HCT116 (cell line): ENCODE measurements at regions not wholly inside any gene's neighbourhood (a gene's known extent, or its start where the extent isn't known, plus 50 kb on each side); places are given as distances from the start of the nearest gene placed in this dataset.

Experiments used
- ATAC-seq: fragments of 200-7000 bp; cut with Tn5 transposase; 2 replicates; pipeline ENCODE4 v1.9.1; 2020; ENCODE audit warnings: mild to moderate bottlenecking, moderate library complexity
- BruUV-seq: library from RNA; stranded (reverse); fragments of 400-500 nt; replicated peaks from 2 replicates; lab custom pipeline; 2021; lab: Mats Ljungman, UMichigan
- CTCF ChIA-PET: fragments of 300-600 bp; sonication (Branson Sonifier 250); formaldehyde crosslinking; loops from one replicate; lab custom pipeline; 2021; ENCODE audit warnings: antibody characterized with exemption; lab: Charles Lee
- POLR2A ChIA-PET: fragments of 300-600, 350-600 bp; sonication (Branson Sonifier 250); formaldehyde crosslinking; loops from one replicate; lab custom pipeline; 2021; ENCODE audit warnings: antibody characterized with exemption; lab: Charles Lee
- RAD21 ChIA-PET, 2 experiments: fragments of 300-600 bp; sonication (Branson Sonifier 250); formaldehyde crosslinking; loops; one replicate each; lab custom pipeline; 2023; ENCODE audit warnings: low total read pairs in 2 of 2; ENCODE audit not compliant: uncharacterized antibody in 2 of 2, unreplicated experiment in 2 of 2, low non-redundant PET in 1 of 2; lab: Charles Lee
- DNase-seq: peaks from one replicate; pipeline ENCODE4 v3.0.0-alpha.2; 2010; ENCODE audit warnings: low read depth, low spot score
- H2AFZ ChIP-seq: fragments of 200-600 bp; shearing (Covaris generic), sonication (generic); 2 replicates; pipeline ENCODE4 v1.6.1; 2017; ENCODE audit warnings: low read depth, mixed run types, mixed read lengths, antibody characterized with exemption, low read length; ENCODE audit not compliant: poor library complexity, severe bottlenecking
- H3K27ac ChIP-seq: 2 replicates; pipeline ENCODE4 v1.5.1; 2012; ENCODE audit warnings: low read depth, low read length
- H3K27me3 ChIP-seq: fragments of 200-600 bp; sonication (generic); 2 replicates; pipeline ENCODE4 v1.6.1; 2016; ENCODE audit warnings: mixed run types, low read length, mixed read lengths; ENCODE audit not compliant: insufficient read depth
- H3K36me3 ChIP-seq, 2 experiments: fragments of 200-500 bp in 1 of 2; fragments of 200-600 bp in 1 of 2; sonication (Bioruptor generic) in 1 of 2; sonication (generic) in 1 of 2; 2 replicates each; pipeline versions ENCODE4 v1.5.1 to v1.6.1; 2014 to 2016; ENCODE audit warnings: low read length in 2 of 2, inconsistent platforms in 1 of 2, mixed read lengths in 1 of 2, mixed run types in 1 of 2; ENCODE audit not compliant: insufficient read depth in 2 of 2, control insufficient read depth in 1 of 2
- H3K4me1 ChIP-seq, 2 experiments: fragments of 200-600 bp in 1 of 2; sonication (generic) in 1 of 2; 2 replicates each; pipeline versions ENCODE4 v1.5.1 to v1.6.1; 2012 to 2017; ENCODE audit warnings: low read length in 2 of 2, inconsistent platforms in 1 of 2, mild to moderate bottlenecking in 1 of 2, mixed read lengths in 1 of 2, mixed run types in 1 of 2, moderate library complexity in 1 of 2; ENCODE audit not compliant: insufficient read depth in 2 of 2, control insufficient read depth in 1 of 2
- H3K4me2 ChIP-seq: fragments of 200-600 bp; sonication (generic); 2 replicates; pipeline ENCODE4 v1.6.1; 2017; ENCODE audit warnings: mixed run types, low read length, mixed read lengths
- H3K4me3 ChIP-seq, 2 experiments: fragments of 200-600 bp in 1 of 2; sonication (generic) in 1 of 2; replicated peaks in 1 of 2; 2 replicates each; pipeline ENCODE4 v1.5.1; 2011 to 2016; ENCODE audit warnings: low read length in 2 of 2, control low read depth in 1 of 2, low read depth in 1 of 2, mild to moderate bottlenecking in 1 of 2, mixed read lengths in 1 of 2, mixed run types in 1 of 2
- H3K79me2 ChIP-seq: fragments of 200-600 bp; sonication (generic); 2 replicates; pipeline ENCODE4 v1.6.1; 2017; ENCODE audit warnings: mild to moderate bottlenecking, mixed run types, low read length, moderate library complexity, mixed read lengths; ENCODE audit not compliant: insufficient read depth
- H3K9ac ChIP-seq: fragments of 200-600 bp; sonication (generic); 2 replicates; pipeline ENCODE4 v1.6.1; 2016; ENCODE audit warnings: low read length, mixed read lengths
- H3K9me2 ChIP-seq: fragments of 200-600 bp; sonication (generic), shearing (Covaris generic); 2 replicates; pipeline ENCODE4 v1.6.1; 2017; ENCODE audit warnings: mixed run types, mild to moderate bottlenecking, moderate library complexity; ENCODE audit not compliant: insufficient read depth
- H3K9me3 ChIP-seq, 2 experiments: fragments of 200-500 bp in 1 of 2; fragments of 200-600 bp in 1 of 2; sonication (Bioruptor generic) in 1 of 2; sonication (generic) in 1 of 2; 2 replicates each; pipeline ENCODE4 v1.6.1; 2014 to 2017; ENCODE audit warnings: low read length in 2 of 2, mixed read lengths in 2 of 2, inconsistent platforms in 1 of 2, low read depth in 1 of 2, mild to moderate bottlenecking in 1 of 2, mixed run types in 1 of 2, moderate library complexity in 1 of 2; ENCODE audit not compliant: control insufficient read depth in 1 of 2, insufficient read depth in 1 of 2
- H4K20me1 ChIP-seq: fragments of 200-600 bp; sonication (generic), shearing (Covaris generic); 2 replicates; pipeline ENCODE4 v1.6.1; 2017; ENCODE audit warnings: mixed run types, mild to moderate bottlenecking, moderate library complexity; ENCODE audit not compliant: insufficient read depth
- CBX3 ChIP-seq: IDR thresholded peaks from 2 replicates; pipeline ENCODE4 v1.6.1; 2012; ENCODE audit warnings: low read depth
- CEBPB ChIP-seq: IDR thresholded peaks from 2 replicates; pipeline ENCODE4 v1.6.1; 2012; ENCODE audit warnings: low read depth
- POLR2AphosphoS5 ChIP-seq: IDR thresholded peaks from 2 replicates; pipeline ENCODE4 v1.6.1; 2011; ENCODE audit warnings: mild to moderate bottlenecking, low read depth, low read length, moderate library complexity
- SIN3A ChIP-seq: IDR thresholded peaks from 2 replicates; pipeline ENCODE4 v1.6.1; 2012; ENCODE audit warnings: low read depth
- TCF7L2 ChIP-seq: IDR thresholded peaks from 2 replicates; pipeline ENCODE4 v1.7.0; 2011; ENCODE audit warnings: borderline replicate concordance, inconsistent platforms; ENCODE audit not compliant: insufficient read depth, insufficient read length; ENCODE audit errors: extremely low read depth
- ZFX ChIP-seq: fragments of 450-650 bp; IDR thresholded peaks from 2 replicates; pipeline ENCODE4 v1.6.1; 2017
- ZNF274 ChIP-seq: fragments of 200-500 bp; sonication (Bioruptor generic); IDR thresholded peaks from 2 replicates; pipeline ENCODE4 v1.6.1; 2014; ENCODE audit warnings: mild to moderate bottlenecking, low read depth, low read length, inconsistent platforms
- intact Hi-C: fragments of 100-400 bp; cut with micrococcal nuclease; formaldehyde crosslinking; loops from 2 replicates; pipeline ENCODE4 v1.10.0; 2022
- TF ChIP-seq, protein P1 (sequence below): IDR thresholded peaks from 2 replicates; pipeline ENCODE4 v1.6.1; 2012; ENCODE audit warnings: low read depth
- TF ChIP-seq, protein P2 (sequence below): IDR thresholded peaks from 2 replicates; pipeline ENCODE4 v1.6.1; 2012
- TF ChIP-seq, protein P3 (sequence below): IDR thresholded peaks from 2 replicates; pipeline ENCODE4 v1.6.1; 2012

DNA sequence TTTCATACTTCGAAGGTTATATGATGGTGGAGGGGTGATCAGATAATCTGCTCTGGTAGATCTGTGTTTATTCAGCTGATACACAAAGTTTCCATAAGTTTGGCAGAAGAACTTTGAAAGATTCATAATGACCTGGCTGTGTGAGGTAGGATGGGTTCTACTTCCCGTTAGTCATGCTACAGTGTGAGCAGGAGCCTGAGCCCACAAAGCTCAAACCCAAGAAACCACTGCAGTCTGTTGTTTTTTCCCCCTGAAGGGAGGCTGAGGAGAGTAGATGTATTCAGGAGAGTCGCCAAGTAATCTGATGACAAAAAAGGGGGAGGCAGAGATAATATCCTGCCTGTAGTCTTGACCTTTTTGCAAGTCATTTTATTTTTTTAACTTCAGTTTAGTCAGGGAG is 52.8 kb upstream of the PPP3CA start:
- Histone ChIP-seq H3K4me3 (no peak overlapping the region), H3K9ac (no peak overlapping the region), H4K20me1 (no peaks in the 10 kb centered on the region), H3K9me3 (no peaks in the 10 kb centered on the region), H2AFZ (peak overlapping the region; percentile 31), H3K27ac (no peak overlapping the region), H3K4me2 (no peak overlapping the region), H3K9me2 (peaks cover under 1% of the 10 kb centered on the region; the same call in 1 of the 2 replicates), H3K27me3 (no peaks in the 10 kb centered on the region), H3K4me1 (no peaks in the 10 kb centered on the region), H3K36me3 (no peaks in the 10 kb centered on the region), H3K79me2 (no peaks in the 10 kb centered on the region)
- ATAC-seq (no peak), DNase-seq (no peak)
- RAD21 ChIA-PET: no interaction called here
- CTCF ChIA-PET: no interaction called here
- no TSS peak for BruUV-seq
- TF ChIP-seq CBX3 (no peak), TCF7L2 (no peak), SIN3A (no peak), ZFX (no peak), POLR2AphosphoS5 (no peak), CEBPB (no peak), ZNF274 (no peak)
- TF ChIP-seq, protein P1, sequence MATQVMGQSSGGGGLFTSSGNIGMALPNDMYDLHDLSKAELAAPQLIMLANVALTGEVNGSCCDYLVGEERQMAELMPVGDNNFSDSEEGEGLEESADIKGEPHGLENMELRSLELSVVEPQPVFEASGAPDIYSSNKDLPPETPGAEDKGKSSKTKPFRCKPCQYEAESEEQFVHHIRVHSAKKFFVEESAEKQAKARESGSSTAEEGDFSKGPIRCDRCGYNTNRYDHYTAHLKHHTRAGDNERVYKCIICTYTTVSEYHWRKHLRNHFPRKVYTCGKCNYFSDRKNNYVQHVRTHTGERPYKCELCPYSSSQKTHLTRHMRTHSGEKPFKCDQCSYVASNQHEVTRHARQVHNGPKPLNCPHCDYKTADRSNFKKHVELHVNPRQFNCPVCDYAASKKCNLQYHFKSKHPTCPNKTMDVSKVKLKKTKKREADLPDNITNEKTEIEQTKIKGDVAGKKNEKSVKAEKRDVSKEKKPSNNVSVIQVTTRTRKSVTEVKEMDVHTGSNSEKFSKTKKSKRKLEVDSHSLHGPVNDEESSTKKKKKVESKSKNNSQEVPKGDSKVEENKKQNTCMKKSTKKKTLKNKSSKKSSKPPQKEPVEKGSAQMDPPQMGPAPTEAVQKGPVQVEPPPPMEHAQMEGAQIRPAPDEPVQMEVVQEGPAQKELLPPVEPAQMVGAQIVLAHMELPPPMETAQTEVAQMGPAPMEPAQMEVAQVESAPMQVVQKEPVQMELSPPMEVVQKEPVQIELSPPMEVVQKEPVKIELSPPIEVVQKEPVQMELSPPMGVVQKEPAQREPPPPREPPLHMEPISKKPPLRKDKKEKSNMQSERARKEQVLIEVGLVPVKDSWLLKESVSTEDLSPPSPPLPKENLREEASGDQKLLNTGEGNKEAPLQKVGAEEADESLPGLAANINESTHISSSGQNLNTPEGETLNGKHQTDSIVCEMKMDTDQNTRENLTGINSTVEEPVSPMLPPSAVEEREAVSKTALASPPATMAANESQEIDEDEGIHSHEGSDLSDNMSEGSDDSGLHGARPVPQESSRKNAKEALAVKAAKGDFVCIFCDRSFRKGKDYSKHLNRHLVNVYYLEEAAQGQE: no peak
- TF ChIP-seq, protein P2, sequence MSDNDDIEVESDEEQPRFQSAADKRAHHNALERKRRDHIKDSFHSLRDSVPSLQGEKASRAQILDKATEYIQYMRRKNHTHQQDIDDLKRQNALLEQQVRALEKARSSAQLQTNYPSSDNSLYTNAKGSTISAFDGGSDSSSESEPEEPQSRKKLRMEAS: no peak
- TF ChIP-seq, protein P3, sequence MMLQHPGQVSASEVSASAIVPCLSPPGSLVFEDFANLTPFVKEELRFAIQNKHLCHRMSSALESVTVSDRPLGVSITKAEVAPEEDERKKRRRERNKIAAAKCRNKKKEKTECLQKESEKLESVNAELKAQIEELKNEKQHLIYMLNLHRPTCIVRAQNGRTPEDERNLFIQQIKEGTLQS: no peak
- intact Hi-C loops: no loop called here
- POLR2A ChIA-PET: no interaction called here
